ENCODE measurements at regions not wholly inside any gene's neighbourhood (a gene's known extent, or its start where the extent isn't known, plus 50 kb on each side); places are given as distances from the start of the nearest gene placed in this dataset.

- CTCF ChIA-PET = no interaction called here
- no peak overlapping the region for H3K27ac Mint-ChIP-seq (ENCODE audit: unreplicated experiment)
- intact Hi-C loops (cut with micrococcal nuclease; ENCODE audit: unreplicated experiment) = no loop called here
- no peaks in the 10 kb centered on the region for H3K36me3 Mint-ChIP-seq (ENCODE audit: insufficient read depth, unreplicated experiment)
- Histone ChIP-seq H3K4me1 (no peaks in the 10 kb centered on the region), H3K9me3 (no peaks in the 10 kb centered on the region), H3K36me3 (ENCODE audit: control insufficient read depth, insufficient read depth, low read length) (no peaks in the 10 kb centered on the region), H3K27me3 (replicated peaks; ENCODE audit: control insufficient read depth, insufficient read depth, low read length) (no peaks in the 10 kb centered on the region), H3K4me3 (ENCODE audit: low read depth, low read length) (no peak overlapping the region)
- H3K4me1 Mint-ChIP-seq (ENCODE audit: low read depth, unreplicated experiment) = no peaks in the 10 kb centered on the region
- POLR2A ChIA-PET = no interaction called here
- H3K4me3 Mint-ChIP-seq (ENCODE audit: unreplicated experiment) = no peak overlapping the region
- no peaks in the 10 kb centered on the region for H3K27me3 Mint-ChIP-seq (ENCODE audit: insufficient read depth, unreplicated experiment)
- DNase-seq = no peak
- TF ChIP-seq CTCF (IDR thresholded peaks at IDR 0.05; ENCODE audit: insufficient read depth in 1 of 2, low read depth in 1 of 2, low read length in 1 of 2, severe bottlenecking in 1 of 2, unreplicated experiment in 1 of 2) = no peak
- BruUV-seq (replicated peaks) = no TSS peak
- H3K9me3 Mint-ChIP-seq (ENCODE audit: unreplicated experiment) = no peaks in the 10 kb centered on the region
These were observed 388.7 kb upstream of the SEMA3A start for GRCh38 chr7:84583331-84583730.

GRCh38 chr7:84582747-84583146 is 388.2 kb upstream of the SEMA3A start:
- no peak for TF ChIP-seq CTCF (IDR thresholded peaks at IDR 0.05; ENCODE audit: insufficient read depth in 1 of 2, low read depth in 1 of 2, low read length in 1 of 2, severe bottlenecking in 1 of 2, unreplicated experiment in 1 of 2)
- Mint-ChIP-seq H3K9me3 (ENCODE audit: unreplicated experiment) (no peaks in the 10 kb centered on the region), H3K27me3 (ENCODE audit: insufficient read depth, unreplicated experiment) (no peaks in the 10 kb centered on the region), H3K4me3 (ENCODE audit: unreplicated experiment) (no peak overlapping the region), H3K27ac (ENCODE audit: unreplicated experiment) (no peak overlapping the region), H3K36me3 (ENCODE audit: insufficient read depth, unreplicated experiment) (no peaks in the 10 kb centered on the region), H3K4me1 (ENCODE audit: low read depth, unreplicated experiment) (no peaks in the 10 kb centered on the region)
- intact Hi-C loops (cut with micrococcal nuclease; ENCODE audit: unreplicated experiment) = no loop called here
- CTCF ChIA-PET = no interaction called here
- no peak for DNase-seq
- no peaks in the 10 kb centered on the region for H3K4me1 ChIP-seq
- BruUV-seq (replicated peaks) = no TSS peak
- POLR2A ChIA-PET = no interaction called here
- H3K9me3 ChIP-seq = no peaks in the 10 kb centered on the region
- no peaks in the 10 kb centered on the region for H3K36me3 ChIP-seq (ENCODE audit: control insufficient read depth, insufficient read depth, low read length)
- no peak overlapping the region for H3K4me3 ChIP-seq (ENCODE audit: low read depth, low read length)
- no peaks in the 10 kb centered on the region for H3K27me3 ChIP-seq (replicated peaks; ENCODE audit: control insufficient read depth, insufficient read depth, low read length)

- BruUV-seq (replicated peaks) = no TSS peak
- Histone ChIP-seq H3K4me3 (ENCODE audit: low read depth, low read length) (no peak overlapping the region), H3K27me3 (replicated peaks; ENCODE audit: control insufficient read depth, insufficient read depth, low read length) (no peaks in the 10 kb centered on the region), H3K4me1 (no peaks in the 10 kb centered on the region), H3K36me3 (ENCODE audit: control insufficient read depth, insufficient read depth, low read length) (no peaks in the 10 kb centered on the region), H3K9me3 (no peaks in the 10 kb centered on the region)
- Mint-ChIP-seq H3K36me3 (ENCODE audit: insufficient read depth, unreplicated experiment) (no peaks in the 10 kb centered on the region), H3K4me1 (ENCODE audit: low read depth, unreplicated experiment) (no peaks in the 10 kb centered on the region), H3K4me3 (ENCODE audit: unreplicated experiment) (no peak overlapping the region), H3K9me3 (ENCODE audit: unreplicated experiment) (no peaks in the 10 kb centered on the region), H3K27me3 (ENCODE audit: insufficient read depth, unreplicated experiment) (no peaks in the 10 kb centered on the region), H3K27ac (ENCODE audit: unreplicated experiment) (no peak overlapping the region)
- no peak for DNase-seq
- intact Hi-C loops (cut with micrococcal nuclease; ENCODE audit: unreplicated experiment) = no loop called here
- POLR2A ChIA-PET = no interaction called here
- CTCF ChIA-PET = no interaction called here
- no peak for TF ChIP-seq CTCF (IDR thresholded peaks at IDR 0.05; ENCODE audit: insufficient read depth in 1 of 2, low read depth in 1 of 2, low read length in 1 of 2, severe bottlenecking in 1 of 2, unreplicated experiment in 1 of 2)
These were observed 384.2 kb upstream of the SEMA3A start for GRCh38 chr7:84578825-84579224.

Measured in Caco-2 (cell line).